ENCODE measurements at regions not wholly inside any gene's neighbourhood (a gene's known extent, or its start where the extent isn't known, plus 50 kb on each side); places are given as distances from the start of the nearest gene placed in this dataset.

GRCh38 chr18:67117804-67118203, 398.7 kb downstream of the DSEL start:
- TF ChIP-seq RAD21 (IDR thresholded peaks at IDR 0.05; ENCODE audit: low read depth) (no peak), NFIC (IDR thresholded peaks at IDR 0.05) (no peak), CEBPB (IDR thresholded peaks at IDR 0.05) (no peak), TCF12 (IDR thresholded peaks at IDR 0.05; ENCODE audit: low read depth) (no peak), EGR1 (IDR thresholded peaks at IDR 0.05) (no peak), FOXM1 (IDR thresholded peaks at IDR 0.05; ENCODE audit: borderline replicate concordance, low read depth) (no peak), EP300 (IDR thresholded peaks at IDR 0.05; ENCODE audit: borderline replicate concordance) (no peak), CREB1 (IDR thresholded peaks at IDR 0.05; ENCODE audit: low read depth) (no peak), TEAD4 (IDR thresholded peaks at IDR 0.05) (no peak), TAF1 (IDR thresholded peaks at IDR 0.05; ENCODE audit: low read depth) (no peak), MAX (IDR thresholded peaks at IDR 0.05) (no peak), ZBTB7A (IDR thresholded peaks at IDR 0.05; ENCODE audit: low read depth) (no peak), YY1 (IDR thresholded peaks at IDR 0.05; ENCODE audit: low read depth) (no peak)
- TF ChIP-seq, protein P1, sequence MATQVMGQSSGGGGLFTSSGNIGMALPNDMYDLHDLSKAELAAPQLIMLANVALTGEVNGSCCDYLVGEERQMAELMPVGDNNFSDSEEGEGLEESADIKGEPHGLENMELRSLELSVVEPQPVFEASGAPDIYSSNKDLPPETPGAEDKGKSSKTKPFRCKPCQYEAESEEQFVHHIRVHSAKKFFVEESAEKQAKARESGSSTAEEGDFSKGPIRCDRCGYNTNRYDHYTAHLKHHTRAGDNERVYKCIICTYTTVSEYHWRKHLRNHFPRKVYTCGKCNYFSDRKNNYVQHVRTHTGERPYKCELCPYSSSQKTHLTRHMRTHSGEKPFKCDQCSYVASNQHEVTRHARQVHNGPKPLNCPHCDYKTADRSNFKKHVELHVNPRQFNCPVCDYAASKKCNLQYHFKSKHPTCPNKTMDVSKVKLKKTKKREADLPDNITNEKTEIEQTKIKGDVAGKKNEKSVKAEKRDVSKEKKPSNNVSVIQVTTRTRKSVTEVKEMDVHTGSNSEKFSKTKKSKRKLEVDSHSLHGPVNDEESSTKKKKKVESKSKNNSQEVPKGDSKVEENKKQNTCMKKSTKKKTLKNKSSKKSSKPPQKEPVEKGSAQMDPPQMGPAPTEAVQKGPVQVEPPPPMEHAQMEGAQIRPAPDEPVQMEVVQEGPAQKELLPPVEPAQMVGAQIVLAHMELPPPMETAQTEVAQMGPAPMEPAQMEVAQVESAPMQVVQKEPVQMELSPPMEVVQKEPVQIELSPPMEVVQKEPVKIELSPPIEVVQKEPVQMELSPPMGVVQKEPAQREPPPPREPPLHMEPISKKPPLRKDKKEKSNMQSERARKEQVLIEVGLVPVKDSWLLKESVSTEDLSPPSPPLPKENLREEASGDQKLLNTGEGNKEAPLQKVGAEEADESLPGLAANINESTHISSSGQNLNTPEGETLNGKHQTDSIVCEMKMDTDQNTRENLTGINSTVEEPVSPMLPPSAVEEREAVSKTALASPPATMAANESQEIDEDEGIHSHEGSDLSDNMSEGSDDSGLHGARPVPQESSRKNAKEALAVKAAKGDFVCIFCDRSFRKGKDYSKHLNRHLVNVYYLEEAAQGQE (IDR thresholded peaks at IDR 0.05; ENCODE audit: low read depth), result no peak
- TF ChIP-seq, protein P2, sequence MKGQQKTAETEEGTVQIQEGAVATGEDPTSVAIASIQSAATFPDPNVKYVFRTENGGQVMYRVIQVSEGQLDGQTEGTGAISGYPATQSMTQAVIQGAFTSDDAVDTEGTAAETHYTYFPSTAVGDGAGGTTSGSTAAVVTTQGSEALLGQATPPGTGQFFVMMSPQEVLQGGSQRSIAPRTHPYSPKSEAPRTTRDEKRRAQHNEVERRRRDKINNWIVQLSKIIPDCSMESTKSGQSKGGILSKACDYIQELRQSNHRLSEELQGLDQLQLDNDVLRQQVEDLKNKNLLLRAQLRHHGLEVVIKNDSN (IDR thresholded peaks at IDR 0.05), result no peak

DNA sequence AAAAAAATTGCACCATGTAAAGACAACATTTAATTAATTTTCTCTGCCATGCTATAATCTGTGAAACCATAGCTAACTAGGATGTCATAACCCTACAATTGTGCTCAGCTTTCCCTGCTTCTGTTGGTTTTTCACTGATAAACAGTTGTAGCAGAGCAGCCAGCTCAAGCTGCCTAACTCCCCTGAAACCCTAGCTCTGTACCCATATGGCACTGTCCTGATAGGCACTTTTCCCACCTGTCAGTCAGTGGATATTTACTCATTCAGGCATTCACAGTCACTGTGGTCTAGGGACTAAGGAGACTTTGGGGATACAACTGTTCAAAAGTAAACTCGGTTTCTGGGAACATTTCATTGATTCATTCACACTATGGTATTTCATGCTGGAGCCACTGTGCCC, 407.0 kb downstream of the DSEL start:
- no peak for TF ChIP-seq TCF12 (IDR thresholded peaks at IDR 0.05; ENCODE audit: low read depth)
- TF ChIP-seq YY1 (IDR thresholded peaks at IDR 0.05; ENCODE audit: low read depth), result no peak

DNA sequence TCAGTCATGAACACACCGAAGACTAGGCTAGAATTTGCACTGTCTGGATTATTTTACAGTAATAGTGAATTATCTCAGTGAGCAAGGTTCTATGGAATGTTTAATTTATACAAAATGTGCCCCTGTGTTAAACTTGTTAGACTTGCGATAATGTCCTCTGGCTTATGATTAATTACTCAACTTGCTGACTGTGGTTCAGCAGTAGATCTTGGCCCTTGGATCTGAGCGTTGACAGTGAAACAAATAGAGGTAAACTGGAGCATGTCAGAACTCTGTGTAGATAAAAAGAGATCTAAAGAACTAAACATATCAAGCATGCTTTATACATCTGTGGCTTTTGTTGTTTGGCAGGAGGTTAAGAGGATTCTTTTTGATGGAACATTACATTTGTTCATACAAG, 407.6 kb downstream of the DSEL start:
- TF ChIP-seq TAF1 (IDR thresholded peaks at IDR 0.05; ENCODE audit: low read depth), result no peak
- no peak for TF ChIP-seq EGR1 (IDR thresholded peaks at IDR 0.05)
- TF ChIP-seq EP300 (IDR thresholded peaks at IDR 0.05; ENCODE audit: borderline replicate concordance), result no peak
- no peak for TF ChIP-seq FOXM1 (IDR thresholded peaks at IDR 0.05; ENCODE audit: borderline replicate concordance, low read depth)
- no peak for TF ChIP-seq CEBPB (IDR thresholded peaks at IDR 0.05)
- TF ChIP-seq RAD21 (IDR thresholded peaks at IDR 0.05; ENCODE audit: low read depth), result no peak
- TF ChIP-seq MAX (IDR thresholded peaks at IDR 0.05), result no peak
- TF ChIP-seq, protein P2 (IDR thresholded peaks at IDR 0.05), result no peak
- TF ChIP-seq ZBTB7A (IDR thresholded peaks at IDR 0.05; ENCODE audit: low read depth), result no peak
- no peak for TF ChIP-seq NFIC (IDR thresholded peaks at IDR 0.05)
- no peak for TF ChIP-seq TCF12 (IDR thresholded peaks at IDR 0.05; ENCODE audit: low read depth)
- TF ChIP-seq, protein P1 (IDR thresholded peaks at IDR 0.05; ENCODE audit: low read depth), result no peak
- TF ChIP-seq TEAD4 (IDR thresholded peaks at IDR 0.05), result no peak
- no peak for TF ChIP-seq CREB1 (IDR thresholded peaks at IDR 0.05; ENCODE audit: low read depth)
- TF ChIP-seq YY1 (IDR thresholded peaks at IDR 0.05; ENCODE audit: low read depth), result no peak

DNA sequence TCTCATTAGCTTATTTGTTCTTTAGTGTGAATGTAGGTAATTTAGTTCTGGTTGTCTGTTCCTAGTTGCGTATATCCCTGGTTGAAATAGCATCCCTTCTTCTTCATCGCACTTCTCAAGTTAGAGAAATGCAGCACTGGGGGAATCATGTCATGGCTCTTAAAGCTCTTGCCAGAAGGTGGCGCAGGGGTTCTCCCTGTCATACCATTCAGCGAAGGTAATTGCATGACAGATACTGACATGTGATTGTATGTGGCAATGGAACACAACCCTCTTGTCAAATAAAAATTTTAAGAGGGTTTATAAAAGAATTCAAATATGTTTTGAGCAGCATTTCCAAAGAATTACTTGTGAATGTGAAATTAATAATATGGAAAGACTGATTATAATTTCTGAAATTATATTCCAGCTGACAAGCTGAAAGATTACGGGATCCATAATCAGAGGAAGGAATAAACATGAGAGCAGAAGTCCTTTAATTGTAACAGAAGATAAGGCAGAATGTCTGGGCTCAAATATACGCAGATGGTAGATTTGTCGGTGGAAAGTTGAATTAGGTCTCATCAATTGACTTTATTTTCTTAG, 411.7 kb downstream of the DSEL start:
- TF ChIP-seq RAD21 (IDR thresholded peaks at IDR 0.05; ENCODE audit: low read depth), result peak; percentile 71
- TF ChIP-seq YY1 (IDR thresholded peaks at IDR 0.05; ENCODE audit: low read depth), result no peak

DNA sequence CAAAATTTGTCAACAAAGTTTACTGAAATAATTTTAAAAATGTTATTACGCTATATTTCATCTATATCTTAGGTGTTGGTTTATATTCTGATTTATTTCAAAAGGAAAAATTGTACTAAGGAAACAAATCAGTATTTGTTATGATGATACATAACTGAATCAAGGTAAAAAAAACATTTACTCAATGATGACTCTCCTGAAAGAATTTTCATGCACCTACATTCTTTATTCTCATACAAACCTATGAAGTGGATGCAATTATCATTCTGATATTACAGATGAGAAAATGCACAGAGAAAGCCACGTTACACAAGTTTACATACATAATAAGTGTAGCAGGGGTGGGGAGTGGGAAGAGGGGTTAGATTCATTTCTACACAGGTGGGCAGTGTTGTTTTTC, 422.4 kb downstream of the DSEL start:
- TF ChIP-seq NFIC (IDR thresholded peaks at IDR 0.05), result no peak
- TF ChIP-seq FOXM1 (IDR thresholded peaks at IDR 0.05; ENCODE audit: borderline replicate concordance, low read depth), result no peak
- no peak for TF ChIP-seq YY1 (IDR thresholded peaks at IDR 0.05; ENCODE audit: low read depth)
- no peak for TF ChIP-seq RAD21 (IDR thresholded peaks at IDR 0.05; ENCODE audit: low read depth)
- no peak for TF ChIP-seq TEAD4 (IDR thresholded peaks at IDR 0.05)
- no peak for TF ChIP-seq CEBPB (IDR thresholded peaks at IDR 0.05)
- TF ChIP-seq, protein P2 (IDR thresholded peaks at IDR 0.05), result no peak
- TF ChIP-seq TCF12 (IDR thresholded peaks at IDR 0.05; ENCODE audit: low read depth), result no peak

GRCh38 chr18:67092141-67092540, 424.4 kb downstream of the DSEL start:
- no peak for TF ChIP-seq TAF1 (IDR thresholded peaks at IDR 0.05; ENCODE audit: low read depth)
- TF ChIP-seq, protein P2 (IDR thresholded peaks at IDR 0.05), result no peak
- TF ChIP-seq MAX (IDR thresholded peaks at IDR 0.05), result no peak
- no peak for TF ChIP-seq RAD21 (IDR thresholded peaks at IDR 0.05; ENCODE audit: low read depth)
- TF ChIP-seq, protein P1 (IDR thresholded peaks at IDR 0.05; ENCODE audit: low read depth), result no peak
- TF ChIP-seq FOXM1 (IDR thresholded peaks at IDR 0.05; ENCODE audit: borderline replicate concordance, low read depth), result no peak
- no peak for TF ChIP-seq CEBPB (IDR thresholded peaks at IDR 0.05)
- TF ChIP-seq CREB1 (IDR thresholded peaks at IDR 0.05; ENCODE audit: low read depth), result no peak
- no peak for TF ChIP-seq EP300 (IDR thresholded peaks at IDR 0.05; ENCODE audit: borderline replicate concordance)
- TF ChIP-seq EGR1 (IDR thresholded peaks at IDR 0.05), result no peak
- no peak for TF ChIP-seq ZBTB7A (IDR thresholded peaks at IDR 0.05; ENCODE audit: low read depth)
- TF ChIP-seq TCF12 (IDR thresholded peaks at IDR 0.05; ENCODE audit: low read depth), result no peak
- TF ChIP-seq YY1 (IDR thresholded peaks at IDR 0.05; ENCODE audit: low read depth), result no peak
- TF ChIP-seq NFIC (IDR thresholded peaks at IDR 0.05), result no peak
- TF ChIP-seq TEAD4 (IDR thresholded peaks at IDR 0.05), result no peak
